Kidney tubule cell (primary cell): ENCODE measurements at regions not wholly inside any gene's neighbourhood (a gene's known extent, or its start where the extent isn't known, plus 50 kb on each side); places are given as distances from the start of the nearest gene placed in this dataset.
A peak's percentile ranks its signal among the peaks of the same experiment; 100 is the strongest.
"Not testable (repeated sequence)": the region's sequence is repeated elsewhere in the genome, so short reads cannot be mapped to it uniquely, and the experiment has no call there.

ENCODE experiments used
- DNase-seq: peaks from one replicate; pipeline ENCODE4 v3.0.0-alpha.2; 2018; ENCODE audit warnings: low spot score

DNA sequence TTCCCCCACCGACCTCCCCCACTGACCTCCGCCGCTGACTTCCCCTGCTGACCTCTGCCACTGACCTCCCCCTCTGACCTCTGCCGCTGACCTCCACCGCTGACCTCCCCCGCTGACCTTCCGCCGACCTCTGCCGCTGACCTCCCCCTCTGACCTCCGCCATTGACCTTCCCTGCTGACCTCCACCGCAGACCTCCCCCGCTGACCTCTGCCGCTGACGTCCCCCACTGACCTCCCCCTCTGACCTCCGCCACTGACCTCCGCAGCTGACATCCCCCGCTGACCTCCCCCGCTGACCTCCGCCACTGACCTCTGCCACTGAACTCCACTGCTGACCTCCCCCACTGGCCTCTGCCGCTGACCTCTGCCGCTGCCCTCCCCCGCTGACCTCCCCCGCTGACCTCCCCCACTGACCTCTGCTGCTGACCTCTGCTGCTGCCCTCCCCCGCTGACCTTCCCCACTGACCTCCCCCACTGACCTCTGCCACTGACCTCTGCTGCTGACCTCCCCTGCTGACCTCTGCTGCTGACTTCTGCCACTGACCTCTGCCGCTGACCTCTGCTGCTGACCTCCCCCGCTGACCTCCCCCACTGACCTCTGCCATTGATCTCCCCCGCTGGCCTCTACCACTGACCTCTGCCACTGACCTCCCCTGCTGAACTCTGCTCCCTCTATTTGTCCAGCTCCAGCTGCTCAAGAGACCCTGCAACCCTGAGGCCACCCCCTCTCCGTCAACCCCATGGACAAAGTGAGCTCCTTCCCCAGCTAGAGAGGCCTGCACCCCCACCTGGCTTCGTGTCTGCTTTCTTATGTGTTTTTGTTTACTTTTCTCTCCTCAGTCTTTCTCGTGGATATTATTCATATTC is 91.4 kb upstream of the AFDN start:
- no peak for DNase-seq

DNA sequence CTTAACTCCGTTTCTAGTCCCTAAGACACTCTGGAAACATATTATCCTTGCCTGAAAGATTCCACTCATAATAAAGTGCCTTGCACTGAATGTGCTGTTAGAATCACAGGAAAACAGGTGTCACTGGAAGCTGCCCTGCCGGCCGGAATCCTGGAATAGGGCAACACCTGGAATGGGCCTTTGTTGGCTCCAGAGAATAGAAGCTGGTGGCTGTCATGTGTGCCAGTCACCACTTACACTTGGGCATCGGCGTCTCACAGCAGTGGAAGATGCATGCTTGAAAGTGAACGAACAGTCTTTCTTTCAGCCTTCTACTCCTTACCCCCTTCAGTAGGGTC is 90.8 kb upstream of the AFDN start:
- DNase-seq, result no peak

DNA sequence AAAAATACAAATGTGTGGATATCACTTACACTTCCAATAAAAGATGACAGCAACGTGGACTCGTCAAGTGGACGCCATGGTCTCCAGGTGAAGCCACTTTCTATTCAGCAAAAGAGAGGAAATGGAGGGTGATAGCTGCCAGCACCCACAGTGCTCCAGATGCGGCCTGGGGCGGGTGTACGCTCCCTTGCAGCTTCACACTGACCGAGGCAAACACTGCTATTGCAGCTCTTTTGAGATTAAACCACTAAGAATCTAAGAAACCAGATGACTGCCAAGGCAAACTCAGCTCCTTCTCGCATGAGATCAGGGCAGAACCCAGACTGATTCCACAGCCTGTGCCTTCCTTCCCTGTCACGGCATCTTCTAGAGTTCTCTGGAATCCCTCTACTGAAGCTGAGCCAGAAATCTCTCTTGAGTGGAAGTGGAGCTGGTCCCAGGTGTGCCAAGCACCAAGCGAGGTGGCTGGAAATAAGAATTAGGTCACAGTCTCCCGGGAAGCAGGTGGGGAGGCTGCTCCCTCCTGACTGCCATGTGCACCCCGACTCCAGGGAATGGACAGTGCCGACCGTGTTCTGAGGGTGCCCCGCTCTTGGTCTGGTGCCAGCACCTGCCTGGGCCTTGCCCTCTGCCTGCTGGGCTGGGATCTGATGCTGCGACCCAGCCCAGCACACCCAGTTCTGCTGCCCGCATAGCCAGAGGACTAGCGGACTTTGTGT is 90.1 kb upstream of the AFDN start:
- no peak for DNase-seq

DNA sequence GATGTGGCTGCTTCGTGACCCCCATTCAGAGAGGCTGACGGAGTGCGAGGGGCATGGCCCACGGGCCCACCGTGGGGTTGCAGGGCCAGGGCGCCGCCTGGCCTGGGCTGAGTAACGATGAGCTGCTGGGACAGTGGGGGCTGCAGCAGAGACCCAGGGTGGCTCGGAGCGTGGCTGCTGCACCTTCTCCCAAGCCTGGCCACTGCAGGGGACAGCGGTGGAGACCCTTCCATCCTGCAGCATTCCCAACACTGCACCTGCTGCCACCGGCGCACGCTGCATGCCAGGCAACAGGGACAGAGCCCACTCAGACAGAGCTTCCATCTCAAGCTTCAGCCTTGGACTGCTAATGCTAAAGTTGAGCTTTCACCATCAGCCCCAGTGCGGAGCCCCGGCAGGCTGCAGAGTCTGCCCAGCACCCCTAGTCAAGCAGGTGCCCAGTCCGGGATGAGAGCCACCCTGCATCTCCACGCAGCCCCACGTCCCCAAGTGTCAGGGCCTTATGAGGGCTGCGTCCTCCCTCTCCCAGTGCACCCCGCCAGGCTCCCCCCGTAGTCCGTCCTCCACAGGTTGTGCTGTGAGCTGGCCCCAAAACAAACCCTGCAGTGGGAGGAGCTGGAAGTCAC is 89.4 kb upstream of the AFDN start:
- DNase-seq, result no peak

DNA sequence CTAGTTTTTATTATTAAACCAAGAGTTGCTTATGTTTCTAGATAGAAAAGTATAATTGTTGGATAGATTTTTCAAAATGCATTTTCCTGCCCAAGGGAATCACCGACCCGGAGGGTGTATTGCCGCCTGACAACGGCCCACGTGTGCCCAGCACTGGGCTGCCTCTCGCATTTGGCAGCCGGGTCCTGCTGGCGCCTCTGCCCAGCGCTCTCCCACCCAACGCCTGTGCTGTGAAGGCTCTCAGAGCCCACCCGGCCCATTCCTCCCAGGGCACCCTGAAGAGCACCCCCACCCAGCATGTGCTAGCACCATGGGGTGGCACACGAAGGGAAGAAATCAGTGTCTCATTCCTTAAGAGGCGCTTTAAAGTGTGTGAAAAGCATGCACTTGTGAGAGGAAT is 88.3 kb upstream of the AFDN start:
- DNase-seq, result no peak

DNA sequence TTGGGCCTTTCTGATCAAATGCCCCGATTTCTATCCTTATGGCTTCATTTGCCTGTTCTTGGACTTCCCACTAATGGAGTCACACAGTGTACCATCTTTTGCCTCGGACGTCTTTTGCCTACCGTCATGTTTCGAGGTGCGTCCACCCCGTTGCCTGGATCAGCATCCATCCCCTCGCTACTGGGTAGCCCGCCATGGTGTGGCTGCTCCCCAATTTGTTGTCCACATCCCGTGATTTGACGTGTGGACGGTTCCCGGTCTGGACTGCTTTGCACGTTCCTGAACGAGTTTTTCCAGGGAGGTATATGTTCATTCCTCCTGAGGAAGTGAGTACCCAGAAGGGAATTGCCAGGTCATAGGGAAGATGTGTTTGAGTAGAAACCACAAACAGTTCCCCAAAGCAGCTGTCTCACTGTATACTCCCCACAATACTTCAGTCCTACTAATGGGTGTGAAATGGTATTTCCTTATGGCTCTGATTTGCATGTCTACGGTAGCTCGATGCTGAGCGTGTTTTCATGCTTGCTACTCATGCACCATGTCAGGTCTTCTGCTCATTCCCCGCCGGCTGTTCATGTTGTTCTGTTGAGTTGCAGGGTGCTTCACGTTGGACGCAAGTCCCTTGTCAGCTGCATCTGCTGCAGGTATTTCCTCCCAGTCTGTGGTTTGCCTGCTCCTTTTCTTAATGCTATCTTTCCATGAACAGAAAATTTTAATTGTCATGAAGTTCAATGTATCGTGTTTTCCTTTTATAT is 86.8 kb upstream of the AFDN start:
- no peak for DNase-seq

DNA sequence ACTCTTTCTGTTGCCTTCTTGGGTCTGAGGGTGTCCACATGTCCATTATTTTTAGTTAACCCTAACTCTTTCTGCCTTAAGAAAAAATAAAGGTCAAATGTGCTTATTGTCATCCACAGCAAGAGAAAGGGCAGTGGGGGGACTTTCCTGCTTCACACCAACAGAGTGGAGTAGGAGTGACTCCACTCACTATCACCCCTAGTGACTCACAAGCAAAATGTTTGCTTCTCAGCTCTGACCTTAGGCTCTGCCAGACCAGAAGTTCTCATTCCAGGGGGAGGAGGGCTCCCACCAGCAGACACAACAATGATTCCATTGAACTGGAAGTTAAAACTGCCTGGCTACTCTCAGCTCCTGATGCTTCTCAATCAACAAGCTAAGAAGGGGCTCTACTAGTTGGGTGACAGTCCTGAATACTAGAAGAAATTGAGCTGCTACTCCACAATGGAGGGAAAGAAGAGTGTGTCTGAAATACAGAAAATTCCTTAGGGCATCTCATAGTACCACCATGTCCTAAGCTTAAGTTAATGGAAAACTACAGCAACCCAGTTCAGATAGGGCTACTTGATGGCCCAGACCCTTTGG is 83.9 kb upstream of the AFDN start:
- DNase-seq, result peak; percentile 81

DNA sequence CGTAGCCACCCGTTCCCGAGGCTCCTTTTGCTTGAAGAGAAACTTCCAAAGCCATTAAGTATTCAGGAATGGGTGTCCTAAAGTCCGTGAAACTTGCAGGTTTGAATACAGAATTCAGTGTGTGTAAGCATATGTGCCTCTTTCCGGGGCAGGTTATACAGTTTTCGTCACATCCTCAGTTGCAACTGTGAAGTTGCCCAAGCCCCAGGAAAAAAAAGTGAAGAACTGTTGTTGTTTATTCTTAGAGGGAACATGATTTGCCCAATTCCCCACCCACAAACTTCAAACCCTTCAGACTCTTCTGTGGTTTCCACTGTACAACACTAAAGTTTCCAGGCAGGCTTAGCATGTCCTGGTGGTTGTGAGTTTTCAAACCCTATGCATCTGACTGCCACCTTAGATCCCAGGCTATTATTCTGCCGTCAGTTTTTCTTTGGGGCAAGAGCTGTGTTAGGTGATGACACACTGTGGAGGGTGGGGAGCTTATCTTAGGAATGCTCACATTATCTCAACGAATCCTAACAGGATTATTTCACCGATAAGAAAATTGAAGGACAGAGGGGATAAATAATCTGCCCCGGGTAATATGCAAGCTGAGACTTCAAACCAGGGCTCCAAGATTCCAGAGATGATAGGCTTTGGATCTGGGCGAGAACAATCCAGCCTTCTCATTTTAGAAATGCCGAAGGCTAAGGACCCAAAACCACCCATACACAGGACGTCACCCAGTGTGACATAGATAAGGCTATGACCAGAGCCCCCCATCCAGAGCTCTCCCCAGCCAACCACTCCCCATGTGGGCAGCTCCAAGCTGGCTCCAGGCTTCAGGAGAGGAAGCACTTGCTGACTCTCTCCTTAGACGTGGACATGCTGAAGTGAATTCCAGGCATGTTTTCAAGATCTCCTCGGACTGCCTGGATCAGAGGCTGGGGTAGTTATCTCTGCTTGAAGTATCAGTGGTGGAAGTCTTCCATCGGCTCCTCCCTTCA is 81.7 kb upstream of the AFDN start:
- no peak for DNase-seq

DNA sequence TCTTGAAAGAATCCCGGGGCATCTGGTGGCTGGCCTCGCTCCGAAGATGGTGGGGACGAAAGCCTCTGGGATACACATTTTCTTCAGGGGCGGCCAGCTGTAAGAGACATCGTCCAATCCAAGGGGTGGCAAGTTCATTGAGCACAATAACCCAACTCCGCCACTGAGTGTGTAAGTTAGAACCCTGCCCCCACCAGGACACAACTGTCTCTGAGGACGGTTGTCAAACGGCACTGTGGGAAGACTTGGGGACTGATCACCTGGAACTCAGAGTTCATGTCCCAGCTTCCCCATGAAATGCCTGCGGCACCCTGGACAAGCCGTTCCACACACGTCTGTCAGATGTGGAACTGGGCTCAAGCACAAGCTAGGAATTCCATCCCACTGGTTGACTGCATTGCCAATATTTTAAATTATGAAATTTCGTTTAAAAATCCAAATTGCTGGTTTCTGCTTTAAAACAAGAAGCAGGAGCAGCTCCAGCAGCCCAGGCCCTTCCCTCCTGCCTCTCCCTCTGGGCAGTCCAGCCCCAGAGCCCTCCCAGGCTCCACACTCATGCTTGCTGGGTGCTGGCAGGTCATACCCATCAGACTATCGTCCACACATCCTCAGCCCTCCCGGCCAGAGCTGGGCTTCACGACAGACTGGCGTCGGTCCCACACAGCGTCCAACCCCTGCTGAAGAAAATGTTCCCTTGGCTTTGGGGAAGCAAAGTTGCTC is 80.9 kb upstream of the AFDN start:
- DNase-seq, result no peak

DNA sequence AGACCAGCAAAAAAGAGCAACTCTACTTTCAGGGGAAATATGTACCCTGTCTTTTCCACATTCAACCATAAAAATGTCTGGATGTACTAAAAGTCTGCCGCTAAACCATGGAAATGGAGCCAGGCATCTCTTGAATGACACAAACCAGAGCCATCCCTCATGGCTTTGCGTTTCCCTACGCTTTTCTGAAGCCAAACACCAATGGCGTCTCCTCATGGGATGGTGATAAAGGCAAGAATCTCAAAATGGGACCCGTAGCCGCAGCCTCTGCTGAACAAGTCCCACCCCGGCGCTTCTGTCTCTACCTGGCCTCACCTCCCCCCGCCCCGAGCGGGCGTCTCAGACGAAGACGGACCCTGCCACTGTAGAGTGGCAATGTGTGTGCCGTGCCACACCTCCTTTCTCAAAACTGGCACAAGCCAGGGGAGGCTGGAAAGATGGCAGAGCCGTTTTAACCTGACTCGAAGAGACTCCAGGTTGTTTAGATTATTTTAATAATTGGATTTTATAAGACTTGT is 80.3 kb upstream of the AFDN start:
- no peak for DNase-seq

DNA sequence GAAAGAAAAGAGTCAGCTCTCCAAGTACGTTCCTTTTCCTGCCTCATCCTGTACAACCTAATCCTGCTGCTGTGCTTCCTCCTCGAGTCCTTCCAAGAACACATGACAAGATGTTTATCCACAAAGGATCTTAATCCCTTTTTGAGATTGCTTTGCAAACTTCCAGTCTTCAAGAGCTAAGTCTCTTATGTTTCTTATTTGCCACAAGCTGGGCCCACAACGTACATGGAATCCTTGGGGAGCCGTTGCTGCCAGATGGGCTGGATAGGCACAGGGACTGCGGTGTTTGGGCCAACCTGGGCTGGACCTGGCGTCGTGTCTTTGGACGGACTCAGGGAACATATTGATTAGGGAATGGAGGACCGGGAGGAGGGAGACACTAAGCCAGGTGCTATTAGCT is 79.7 kb upstream of the AFDN start:
- DNase-seq, result no peak

DNA sequence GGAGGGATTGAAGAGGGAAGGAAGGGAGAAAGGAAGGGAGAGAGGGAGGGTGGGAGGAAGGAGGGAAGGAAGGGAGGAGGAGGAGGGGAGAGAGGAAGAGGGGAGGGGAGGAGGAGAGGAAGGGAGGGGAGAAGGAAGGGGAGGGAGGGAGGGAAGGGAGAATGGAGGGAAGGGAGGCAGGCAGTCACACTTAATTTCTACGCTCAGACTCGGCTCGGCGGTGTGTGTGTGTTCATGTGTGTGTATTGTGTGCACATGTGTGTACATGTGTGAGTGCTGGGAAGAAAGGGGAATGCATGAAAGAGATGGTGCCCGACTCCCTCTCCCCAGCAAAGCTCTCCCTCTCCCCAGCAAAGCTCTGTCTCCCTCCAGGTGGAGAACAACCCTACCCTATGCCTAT is 79.1 kb upstream of the AFDN start:
- DNase-seq, result no peak

DNA sequence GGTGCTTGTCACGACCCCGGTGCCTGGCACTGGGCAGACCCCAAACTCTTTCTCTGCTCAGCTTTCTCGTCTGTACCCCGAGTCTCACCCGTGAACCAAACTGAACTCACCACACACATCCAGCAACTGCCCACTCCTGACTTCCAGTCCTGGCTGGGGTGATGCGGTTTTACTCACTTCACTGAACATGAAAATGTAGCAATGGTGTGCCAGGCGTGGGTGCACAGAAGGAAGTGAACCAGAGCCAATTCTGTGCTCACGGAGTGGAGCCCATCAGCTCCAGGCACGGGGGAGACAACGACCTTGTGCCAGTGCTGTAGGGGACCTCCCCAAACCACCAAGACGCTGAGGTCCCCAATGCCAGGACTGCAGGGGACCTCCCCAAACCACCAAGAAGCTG is 78.7 kb upstream of the AFDN start:
- DNase-seq, result peak; percentile 43

DNA sequence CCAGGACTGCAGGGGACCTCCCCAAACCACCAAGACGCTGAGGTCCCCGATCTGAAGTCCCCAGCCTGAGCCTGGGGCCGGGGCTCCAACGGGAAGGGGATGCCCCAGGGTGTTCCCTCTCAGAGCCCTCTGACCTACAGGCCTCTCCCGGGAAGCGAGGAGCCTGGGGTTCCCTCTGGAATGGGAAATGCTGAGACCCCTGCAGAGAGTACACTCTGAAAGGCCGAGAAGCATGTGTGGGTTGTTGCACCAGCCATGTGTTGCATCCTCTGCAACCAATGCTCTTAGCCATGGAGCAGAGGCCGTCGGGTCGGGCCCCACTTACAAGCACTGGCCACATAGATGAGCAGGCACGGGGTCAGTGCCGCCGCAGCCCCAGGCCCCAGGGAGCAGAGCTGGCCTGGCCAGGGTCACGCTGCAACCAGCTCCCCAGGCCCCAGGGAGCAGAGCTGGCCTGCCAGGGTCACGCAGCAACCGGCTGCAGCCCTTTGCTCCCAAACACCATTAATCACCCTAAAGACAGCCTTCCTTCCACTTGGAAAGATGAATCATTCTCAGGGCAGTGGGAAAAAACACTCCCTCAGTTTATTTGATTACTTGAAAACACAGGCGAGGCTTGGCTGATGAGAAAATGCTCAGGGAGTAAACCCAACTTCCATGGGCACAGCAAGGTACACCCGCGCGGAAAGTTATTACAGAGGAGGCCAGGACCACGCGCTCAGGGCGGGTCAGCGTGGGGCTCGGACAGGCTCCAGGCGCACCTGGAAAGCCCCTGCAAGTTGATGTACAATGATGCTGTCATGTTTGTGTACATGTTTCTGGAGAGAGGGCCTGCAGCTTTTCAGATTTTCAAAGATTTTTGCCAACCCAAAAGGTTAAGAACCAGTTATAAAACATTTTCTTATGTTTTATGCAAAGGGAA is 78.0 kb upstream of the AFDN start:
- DNase-seq, result peak; percentile 38

DNA sequence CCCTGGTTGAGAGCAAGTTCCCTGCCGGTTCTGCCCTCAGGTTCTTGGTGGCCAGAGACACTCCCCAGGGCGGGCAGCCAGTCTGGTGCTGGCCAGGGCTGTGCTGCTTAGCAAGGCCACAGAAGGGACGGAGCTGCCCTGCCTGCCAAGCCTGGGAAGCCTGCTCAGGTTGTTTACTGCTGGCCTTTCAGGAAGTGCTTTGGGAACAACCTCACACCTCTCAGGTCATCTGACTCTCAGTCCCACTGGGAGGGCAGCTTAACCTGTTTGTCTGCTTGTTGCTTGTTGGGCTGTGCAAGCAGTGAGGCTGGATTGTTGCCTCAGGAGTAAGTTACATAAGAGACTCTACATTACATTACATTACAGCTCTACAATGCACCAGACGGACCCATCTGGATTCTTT is 75.8 kb upstream of the AFDN start:
- peak; percentile 64 for DNase-seq

DNA sequence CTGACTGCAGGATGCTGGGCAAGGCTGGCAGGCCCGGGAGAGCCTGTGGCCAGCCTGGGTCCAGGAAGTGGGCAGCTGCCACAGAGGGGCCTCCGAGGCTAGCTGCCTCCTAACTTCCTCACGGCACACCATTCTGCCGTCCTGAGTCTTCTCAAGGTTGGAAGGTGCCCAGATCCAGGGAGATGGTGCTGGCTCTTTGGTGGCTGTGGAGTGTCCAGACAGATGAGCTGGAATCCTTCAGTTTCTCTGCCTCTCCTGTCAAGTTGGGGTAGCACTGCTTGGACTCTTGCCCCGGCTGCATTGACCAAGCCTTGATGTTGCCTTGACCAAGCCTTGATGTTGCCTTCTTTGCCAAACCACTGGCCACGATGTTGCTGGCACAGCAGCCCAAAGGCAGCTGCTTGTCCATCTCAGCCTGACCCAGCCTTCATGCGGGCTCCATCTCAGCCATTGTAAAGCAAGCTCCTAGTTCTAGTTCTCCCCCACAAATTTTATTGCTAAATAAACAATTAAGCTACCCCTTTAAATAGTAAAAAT is 75.1 kb upstream of the AFDN start:
- DNase-seq, result no peak

DNA sequence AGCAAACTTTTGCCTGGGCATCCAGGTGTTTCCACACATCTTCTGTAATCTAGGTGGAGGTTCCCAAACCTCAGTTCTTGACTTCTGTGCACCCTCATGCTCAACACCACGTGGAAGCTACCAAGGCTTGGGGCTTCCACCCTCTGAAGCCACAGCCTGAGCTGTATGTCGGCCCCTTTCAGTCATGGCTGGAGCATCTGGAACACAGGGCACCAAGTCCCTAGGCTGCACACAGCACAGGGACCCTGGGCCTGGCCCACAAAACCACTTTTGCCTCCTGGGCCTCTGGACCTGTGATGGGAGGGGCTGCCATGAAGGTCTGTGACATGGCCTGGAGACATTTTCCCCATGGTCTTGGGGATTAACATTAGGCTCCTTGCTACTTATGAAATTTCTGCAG is 73.4 kb upstream of the AFDN start:
- not testable (repeated sequence) for DNase-seq

DNA sequence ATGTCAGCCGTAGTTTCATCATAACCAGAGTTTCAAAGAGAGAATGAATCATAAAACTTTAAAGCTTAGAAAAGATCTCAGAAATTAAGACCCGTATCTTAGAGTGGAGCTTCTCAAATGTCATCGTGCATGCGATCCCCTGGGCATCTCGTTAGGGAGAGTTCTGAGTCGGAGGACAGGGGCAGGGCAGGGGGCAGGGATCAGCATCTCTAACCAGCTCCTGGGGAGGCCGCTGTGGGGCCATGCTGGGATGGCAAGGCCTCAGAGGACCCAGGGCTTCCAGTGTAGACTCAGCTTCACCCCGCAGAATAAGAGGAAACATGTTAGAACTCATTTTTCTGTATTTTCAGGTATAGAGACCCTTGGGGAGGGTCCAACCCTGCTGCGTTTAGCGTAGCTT is 72.0 kb upstream of the AFDN start:
- DNase-seq, result no peak

DNA sequence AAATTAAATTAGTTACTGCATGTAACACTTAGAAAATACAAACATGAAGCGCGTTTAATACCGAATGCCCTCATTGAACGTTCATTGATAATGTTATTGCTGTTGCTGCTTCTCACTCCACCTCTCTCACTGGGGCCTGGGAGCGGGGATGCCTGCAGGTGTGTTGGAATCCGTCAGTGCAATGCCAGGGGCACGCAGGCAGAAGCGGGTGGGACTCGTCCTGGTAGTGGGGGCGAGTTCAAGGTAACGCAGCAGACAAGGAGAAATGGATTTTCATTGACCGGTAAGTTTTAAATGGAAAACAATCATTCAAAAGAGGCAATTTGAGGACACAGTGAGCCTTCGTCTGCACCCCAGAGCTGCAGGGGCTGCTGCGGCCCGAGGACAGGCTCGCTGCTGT is 71.2 kb upstream of the AFDN start:
- no peak for DNase-seq
